HG03159 (cell line): ENCODE measurements at regions not wholly inside any gene's neighbourhood (a gene's known extent, or its start where the extent isn't known, plus 50 kb on each side); places are given as distances from the start of the nearest gene placed in this dataset.

Experiments
- ATAC-seq: cut with Tn5 transposase; IDR thresholded peaks from one replicate; pipeline ENCODE4 v1.9.1; 2021; ENCODE audit warnings: mild to moderate bottlenecking, moderate library complexity; ENCODE audit not compliant: unreplicated experiment

- ATAC-seq = no peak
Measured at GRCh38 chr3:18051306-18051705, 308.9 kb upstream of the TBC1D5 start.

- no peak for ATAC-seq
Measured at GRCh38 chr3:18049096-18049495, 306.7 kb upstream of the TBC1D5 start.

GRCh38 chr3:18047052-18047451 is 304.6 kb upstream of the TBC1D5 start:
- no peak for ATAC-seq

- ATAC-seq = no peak
Measured at GRCh38 chr3:18046131-18046915, 303.9 kb upstream of the TBC1D5 start.

- ATAC-seq = no peak
Measured at GRCh38 chr3:18044971-18045880, 302.8 kb upstream of the TBC1D5 start.

GRCh38 chr3:18044191-18044590 is 301.8 kb upstream of the TBC1D5 start:
- ATAC-seq = no peak

- ATAC-seq = no peak
Measured at GRCh38 chr3:18036450-18036815, 294.0 kb upstream of the TBC1D5 start.

- no peak for ATAC-seq
Measured at GRCh38 chr3:18035641-18036449, 293.4 kb upstream of the TBC1D5 start.

- ATAC-seq = no peak
Measured at GRCh38 chr3:18033581-18034108, 291.2 kb upstream of the TBC1D5 start.

- ATAC-seq = no peak
Measured at GRCh38 chr3:18030371-18030870, 288.0 kb upstream of the TBC1D5 start.

- no peak for ATAC-seq
Measured at GRCh38 chr3:18027161-18027939, 284.9 kb upstream of the TBC1D5 start.

- no peak for ATAC-seq
Measured at GRCh38 chr3:18024715-18025114, 282.3 kb upstream of the TBC1D5 start.

- no peak for ATAC-seq
Measured at GRCh38 chr3:18019161-18019495, 276.7 kb upstream of the TBC1D5 start.

- no peak for ATAC-seq
Measured at GRCh38 chr3:18018491-18019160, 276.2 kb upstream of the TBC1D5 start.

GRCh38 chr3:18016366-18016765 is 273.9 kb upstream of the TBC1D5 start:
- ATAC-seq = no peak

- ATAC-seq = no peak
Measured at GRCh38 chr3:18012933-18013332, 270.5 kb upstream of the TBC1D5 start.

GRCh38 chr3:18012436-18012835 is 270.0 kb upstream of the TBC1D5 start:
- no peak for ATAC-seq

- ATAC-seq = no peak
Measured at GRCh38 chr3:18011387-18011786, 269.0 kb upstream of the TBC1D5 start.

GRCh38 chr3:18010001-18010400 is 267.6 kb upstream of the TBC1D5 start:
- no peak for ATAC-seq
